ENCODE measurements at regions not wholly inside any gene's neighbourhood (a gene's known extent, or its start where the extent isn't known, plus 50 kb on each side); places are given as distances from the start of the nearest gene placed in this dataset.
"Not testable (repeated sequence)": the region's sequence is repeated elsewhere in the genome, so short reads cannot be mapped to it uniquely, and the experiment has no call there.

DNA sequence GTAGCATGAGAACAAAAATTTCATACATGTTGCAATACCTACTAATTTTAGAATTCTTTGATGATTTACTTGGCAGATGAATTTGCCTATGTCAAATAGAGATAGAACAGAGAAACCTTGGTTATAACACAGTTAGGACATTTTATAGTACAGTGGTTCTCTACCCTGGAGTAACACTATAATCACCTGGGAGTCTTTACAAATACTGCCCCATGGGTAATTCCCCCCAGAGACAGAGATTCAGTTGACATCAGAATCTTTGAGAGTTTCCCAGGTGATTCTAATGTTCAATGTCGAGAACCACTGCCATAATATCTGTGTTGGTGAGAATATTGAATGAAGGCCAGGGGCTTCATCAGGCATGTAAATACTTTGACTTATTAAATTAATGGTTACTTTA is 401.3 kb upstream of the NDST4 start:
- H3K4me1 ChIP-seq = no peaks in the 10 kb centered on the region
- H3K27ac ChIP-seq = no peak overlapping the region
- no peak for TF ChIP-seq POLR2AphosphoS5 (IDR thresholded peaks at IDR 0.05)
- TF ChIP-seq EP300 (IDR thresholded peaks at IDR 0.05) = no peak
- no peak for TF ChIP-seq CTCF (IDR thresholded peaks at IDR 0.05)
- TF ChIP-seq POLR2A (IDR thresholded peaks at IDR 0.05) = no peak
- no peak for DNase-seq
- intact Hi-C loops (cut with DNase I; ENCODE audit: low total_unique reads) = no loop called here
- no peaks in the 10 kb centered on the region for H3K9me3 ChIP-seq
- WGBS, 5 donors = 63 to 94% (median 74%) methylated on average over 1 of the region's 1 CpG
- no peak overlapping the region for H3K4me3 ChIP-seq
- H3K27me3 ChIP-seq = no peaks in the 10 kb centered on the region
- H3K36me3 ChIP-seq = no peaks in the 10 kb centered on the region

GRCh38 chr4:115505326-115505725 is 391.9 kb upstream of the NDST4 start:
- TF ChIP-seq EP300 (IDR thresholded peaks at IDR 0.05) = no peak
- TF ChIP-seq CTCF (IDR thresholded peaks at IDR 0.05) = no peak
- 24 to 31% (median 26%) methylated on average over 1 of the region's 1 CpG for WGBS, 5 donors
- Histone ChIP-seq H3K36me3 (no peaks in the 10 kb centered on the region), H3K27ac (no peak overlapping the region), H3K4me3 (no peak overlapping the region), H3K9me3 (no peaks in the 10 kb centered on the region), H3K27me3 (no peaks in the 10 kb centered on the region), H3K4me1 (no peaks in the 10 kb centered on the region)
- no peak for DNase-seq
- intact Hi-C loops (cut with DNase I; ENCODE audit: low total_unique reads) = no loop called here

- H3K9me3 ChIP-seq = peaks cover 0 to 3% (median 0%) of the 10 kb centered on the region in 4 donors
- TF ChIP-seq POLR2AphosphoS5 (IDR thresholded peaks at IDR 0.05) = no peak
- no peak for TF ChIP-seq EP300 (IDR thresholded peaks at IDR 0.05)
- 26 to 59% (median 54%) methylated on average over 2 of the region's 2 CpGs for WGBS, 5 donors
- H3K4me1 ChIP-seq = no peaks in the 10 kb centered on the region
- H3K4me3 ChIP-seq = no peak overlapping the region
- no peaks in the 10 kb centered on the region for H3K36me3 ChIP-seq
- H3K27ac ChIP-seq = no peak overlapping the region
- H3K27me3 ChIP-seq = no peaks in the 10 kb centered on the region
- intact Hi-C loops (cut with DNase I; ENCODE audit: low total_unique reads) = no loop called here
- DNase-seq = no peak
Observed at GRCh38 chr4:115501656-115502055, 388.2 kb upstream of the NDST4 start.

- H3K27me3 ChIP-seq; H3K4me3 ChIP-seq; H3K9me3 ChIP-seq; H3K27ac ChIP-seq; intact Hi-C loops (cut with DNase I; ENCODE audit: low total_unique reads); DNase-seq; H3K36me3 ChIP-seq; H3K4me1 ChIP-seq: not testable (repeated sequence)
- WGBS, 5 donors = 94 to 96% (median 94%) methylated on average over 10 of the region's 10 CpGs
Observed at GRCh38 chr4:115493770-115494169, 380.4 kb upstream of the NDST4 start.

- Histone ChIP-seq H3K27ac (no peak overlapping the region), H3K36me3 (no peaks in the 10 kb centered on the region), H3K4me3 (no peak overlapping the region), H3K27me3 (no peaks in the 10 kb centered on the region), H3K9me3 (peaks cover 0 to 6% (median 3%) of the 10 kb centered on the region in 4 donors), H3K4me1 (no peaks in the 10 kb centered on the region)
- DNase-seq = no peak
- intact Hi-C loops (cut with DNase I; ENCODE audit: low total_unique reads) = no loop called here
- TF ChIP-seq POLR2AphosphoS5 (IDR thresholded peaks at IDR 0.05) = no peak
- no peak for TF ChIP-seq EP300 (IDR thresholded peaks at IDR 0.05)
- TF ChIP-seq CTCF (IDR thresholded peaks at IDR 0.05) = no peak
- no peak for TF ChIP-seq POLR2A (IDR thresholded peaks at IDR 0.05)
- WGBS, 5 donors = 16 to 42% (median 24%) methylated on average over 1 of the region's 1 CpG
Observed at GRCh38 chr4:115491686-115492085, 378.3 kb upstream of the NDST4 start.

- no peak for TF ChIP-seq POLR2AphosphoS5 (IDR thresholded peaks at IDR 0.05)
- no peak for TF ChIP-seq EP300 (IDR thresholded peaks at IDR 0.05)
- TF ChIP-seq POLR2A (IDR thresholded peaks at IDR 0.05) = no peak
- no peak for TF ChIP-seq CTCF (IDR thresholded peaks at IDR 0.05)
- Histone ChIP-seq H3K4me3 (no peak overlapping the region), H3K27me3 (no peaks in the 10 kb centered on the region), H3K4me1 (no peaks in the 10 kb centered on the region), H3K9me3 (no peaks in the 10 kb centered on the region), H3K27ac (no peak overlapping the region), H3K36me3 (no peaks in the 10 kb centered on the region)
- 60 to 86% (median 68%) methylated on average over 2 of the region's 2 CpGs for WGBS, 5 donors
- DNase-seq = no peak
- intact Hi-C loops (cut with DNase I; ENCODE audit: low total_unique reads) = no loop called here
Observed at GRCh38 chr4:115489279-115489678, 375.9 kb upstream of the NDST4 start.
